SK-N-SH (cell line): ENCODE measurements at regions not wholly inside any gene's neighbourhood (a gene's known extent, or its start where the extent isn't known, plus 50 kb on each side); places are given as distances from the start of the nearest gene placed in this dataset.

Experiments used
- CTCF ChIA-PET: fragments of 300-600, 350-600 bp; formaldehyde crosslinking; extraction: SDS; loops from one replicate; lab custom pipeline; 2021; lab: Yijun Ruan, JAX
- POLR2A ChIA-PET: fragments of 350-600 bp; sonication (Branson Sonifier 250); formaldehyde crosslinking; extraction: SDS; loops from one replicate; lab custom pipeline; 2020; ENCODE audit warnings: antibody characterized with exemption, inconsistent platforms; lab: Yijun Ruan, JAX
- DNase-seq: peaks from one replicate; pipeline ENCODE4 v3.0.0; 2012
- H2AFZ ChIP-seq: fragments of 200-600 bp; sonication (generic); 2 replicates; pipeline ENCODE4 v1.8.1; 2016; ENCODE audit warnings: antibody characterized with exemption, mild to moderate bottlenecking, low read depth
- H3F3A ChIP-seq: fragments of 200-600 bp; sonication (generic); replicated peaks from 2 replicates; pipeline ENCODE3; 2016; ENCODE audit warnings: antibody characterized with exemption, mild to moderate bottlenecking; ENCODE audit not compliant: insufficient read depth
- H3K27ac ChIP-seq, 2 experiments: fragments of 200-500 bp in 1 of 2; fragments of 200-600 bp in 1 of 2; sonication (Bioruptor generic) in 1 of 2; sonication (generic), shearing (Covaris generic) in 1 of 2; 2 replicates each; pipeline versions ENCODE4 v1.5.1 to v1.6.1; 2014 to 2016; ENCODE audit warnings: low read depth in 2 of 2, inconsistent platforms in 1 of 2, low read length in 1 of 2, mild to moderate bottlenecking in 1 of 2, mixed read lengths in 1 of 2
- H3K27me3 ChIP-seq: fragments of 200-600 bp; sonication (generic), shearing (Covaris generic); 2 replicates; pipeline ENCODE4 v1.6.1; 2016; ENCODE audit warnings: mixed run types; ENCODE audit not compliant: insufficient read depth
- H3K36me3 ChIP-seq, 2 experiments: fragments of 200-500 bp in 1 of 2; fragments of 200-600 bp in 1 of 2; sonication (Bioruptor generic) in 1 of 2; sonication (generic) in 1 of 2; replicated peaks in 1 of 2; 2 replicates each; pipeline versions ENCODE3 to v1.5.1; 2014 to 2016; ENCODE audit warnings: low read length in 1 of 2, mild to moderate bottlenecking in 1 of 2; ENCODE audit not compliant: insufficient read depth in 2 of 2, control insufficient read depth in 1 of 2
- H3K4me1 ChIP-seq, 2 experiments: fragments of 200-500 bp in 1 of 2; fragments of 200-600 bp in 1 of 2; sonication (Bioruptor generic) in 1 of 2; sonication (generic), shearing (Covaris generic) in 1 of 2; 2 replicates each; pipeline versions ENCODE4 v1.5.1 to v1.6.1; 2014 to 2016; ENCODE audit warnings: low read depth in 1 of 2, low read length in 1 of 2, mixed run types in 1 of 2; ENCODE audit not compliant: insufficient read depth in 2 of 2, control insufficient read depth in 1 of 2
- H3K4me2 ChIP-seq: fragments of 200-600 bp; sonication (generic), shearing (Covaris generic); 2 replicates; pipeline ENCODE4 v1.6.1; 2017; ENCODE audit warnings: mixed run types
- H3K4me3 ChIP-seq, 2 experiments: fragments of 200-500 bp in 1 of 2; fragments of 200-600 bp in 1 of 2; sonication (Bioruptor generic) in 1 of 2; sonication (generic), shearing (Covaris generic) in 1 of 2; 2 replicates each; pipeline versions ENCODE4 v1.5.1 to v1.8.1; 2014 to 2016; ENCODE audit warnings: low read depth in 2 of 2, inconsistent platforms in 1 of 2, low read length in 1 of 2, mild to moderate bottlenecking in 1 of 2, mixed read lengths in 1 of 2, moderate library complexity in 1 of 2
- H3K79me2 ChIP-seq: fragments of 200-600 bp; sonication (generic); 2 replicates; pipeline ENCODE4 v1.8.1; 2017; ENCODE audit warnings: mild to moderate bottlenecking; ENCODE audit not compliant: insufficient read depth
- H3K9ac ChIP-seq: fragments of 200-600 bp; sonication (generic); 2 replicates; pipeline ENCODE4 v1.6.1; 2017; ENCODE audit warnings: mixed run types
- H3K9me2 ChIP-seq: fragments of 200-600 bp; sonication (generic); 2 replicates; pipeline ENCODE4 v1.6.1; 2017; ENCODE audit warnings: mixed run types
- H3K9me3 ChIP-seq: fragments of 200-600 bp; sonication (generic); 2 replicates; pipeline ENCODE4 v1.6.1; 2017; ENCODE audit warnings: mixed run types, mild to moderate bottlenecking, moderate library complexity
- H4K20me1 ChIP-seq: fragments of 200-600 bp; sonication (generic); 2 replicates; pipeline ENCODE4 v1.6.1; 2017; ENCODE audit warnings: mild to moderate bottlenecking, mixed run types; ENCODE audit not compliant: insufficient read depth
- FOSL2 ChIP-seq: IDR thresholded peaks from 2 replicates; pipeline ENCODE4 v1.4.0; 2012; ENCODE audit warnings: low read depth, mild to moderate bottlenecking, moderate library complexity, borderline replicate concordance
- FOXJ3 ChIP-seq: sonication (generic); formaldehyde crosslinking; IDR thresholded peaks from 2 replicates; pipeline ENCODE4 v1.5.1; 2020; ENCODE audit warnings: mild to moderate bottlenecking, missing genetic modification reagents
- GABPA ChIP-seq: IDR thresholded peaks from 2 replicates; pipeline ENCODE4 v1.4.0; 2012; ENCODE audit warnings: low read depth, mild to moderate bottlenecking
- GATA2 ChIP-seq: sonication (generic); formaldehyde crosslinking; IDR thresholded peaks from 2 replicates; pipeline ENCODE4 v1.5.0; 2020; ENCODE audit warnings: mild to moderate bottlenecking, missing genetic modification reagents
- IRF3 ChIP-seq: fragments of 150-350 bp; IDR thresholded peaks from 2 replicates; pipeline ENCODE4 v1.6.1; 2016; ENCODE audit warnings: mild to moderate bottlenecking, low read depth, low read length
- JUND ChIP-seq: IDR thresholded peaks from 2 replicates; pipeline ENCODE4 v1.4.0; 2012
- MXI1 ChIP-seq: IDR thresholded peaks from 2 replicates; pipeline ENCODE4 v1.6.1; 2012; ENCODE audit warnings: mild to moderate bottlenecking, low read depth, low read length, improper control_type of control experiment
- NFIC ChIP-seq: IDR thresholded peaks from 2 replicates; pipeline ENCODE4 v1.4.0; 2012; ENCODE audit warnings: borderline replicate concordance
- NRF1 ChIP-seq: IDR thresholded peaks from 2 replicates; pipeline ENCODE4 v1.6.1; 2012; ENCODE audit warnings: low read depth, mild to moderate bottlenecking, low read length
- SIN3A ChIP-seq: IDR thresholded peaks from 2 replicates; pipeline ENCODE4 v1.6.1; 2012; ENCODE audit warnings: low read depth, mild to moderate bottlenecking, low read length, moderate library complexity, borderline replicate concordance
- SMC3 ChIP-seq: IDR thresholded peaks from 2 replicates; pipeline ENCODE4 v1.6.1; 2012; ENCODE audit warnings: low read depth, low read length, improper control_type of control experiment
- TAF1 ChIP-seq: IDR thresholded peaks from 2 replicates; pipeline ENCODE4 v1.6.1; 2012; ENCODE audit warnings: low read depth, mild to moderate bottlenecking, low read length, moderate library complexity, borderline replicate concordance
- TEAD4 ChIP-seq: IDR thresholded peaks from 2 replicates; pipeline ENCODE4 v1.4.0; 2012; ENCODE audit warnings: mild to moderate bottlenecking, borderline replicate concordance; ENCODE audit not compliant: insufficient read depth
- USF1 ChIP-seq: IDR thresholded peaks from 2 replicates; pipeline ENCODE4 v1.4.0; 2012; ENCODE audit warnings: low read depth, borderline replicate concordance
- USF2 ChIP-seq: fragments of 150-350 bp; IDR thresholded peaks from 2 replicates; pipeline ENCODE4 v1.6.1; 2017; ENCODE audit warnings: antibody characterized with exemption, low read length, low read depth, borderline replicate concordance
- ZBTB33 ChIP-seq: IDR thresholded peaks from 2 replicates; pipeline ENCODE4 v1.4.0; 2012; ENCODE audit warnings: low read depth, borderline replicate concordance
- WGBS: methylation state at CpG from one replicate; pipeline ENCODE4 v1.1.6; 2017; ENCODE audit warnings: low lambda C conversion rate; 5-methylcytosine and 5-hydroxymethylcytosine counted together
- TF ChIP-seq, protein P1 (sequence below): IDR thresholded peaks from 2 replicates; pipeline ENCODE4 v1.4.0; 2012; ENCODE audit warnings: low read depth
- TF ChIP-seq, protein P2 (sequence below): fragments of 200-600 bp; sonication (generic); IDR thresholded peaks from 2 replicates; pipeline ENCODE4 v1.6.1; 2017; ENCODE audit warnings: antibody characterized with exemption, mild to moderate bottlenecking, moderate library complexity

- Histone ChIP-seq H3K9me3 (no peaks in the 10 kb centered on the region), H4K20me1 (no peaks in the 10 kb centered on the region), H3K9ac (no peak overlapping the region)
- TF ChIP-seq USF2 (no peak), TEAD4 (no peak), SMC3 (no peak), JUND (no peak), TAF1 (no peak), USF1 (no peak), IRF3 (no peak), GABPA (no peak)
- TF ChIP-seq, all 33 proteins: peak for 0
- DNase-seq: no peak
- no peaks in the 10 kb centered on the region for H3K79me2 ChIP-seq
- H3K9me2 ChIP-seq: no peaks in the 10 kb centered on the region
- ChIA-PET CTCF (interaction anchor here (0.9 to 1.3 kb wide), 2 partner anchors 14 to 27 kb away, joined by 3 to 4 read pairs; no protein-coding TSS in a partner anchor), POLR2A (no interaction called here)
- no peaks in the 10 kb centered on the region for H3F3A ChIP-seq
- peaks cover 2 to 15% of the 10 kb centered on the region in 2 experiments for H3K36me3 ChIP-seq
- H3K4me1 ChIP-seq: no peaks in the 10 kb centered on the region
- no peak overlapping the region for H3K27ac ChIP-seq
- no peak overlapping the region for H2AFZ ChIP-seq
- H3K27me3 ChIP-seq: no peaks in the 10 kb centered on the region
- 100% methylated on average over 2 of the region's 2 CpGs for WGBS
- no peak overlapping the region for H3K4me3 ChIP-seq
- H3K4me2 ChIP-seq: no peak overlapping the region
These were observed 437.9 kb downstream of the KLF12 start for GRCh38 chr13:73696271-73696670.

- H2AFZ ChIP-seq: no peak overlapping the region
- H3K27me3 ChIP-seq: no peaks in the 10 kb centered on the region
- no peak overlapping the region for H3K4me2 ChIP-seq
- H3K79me2 ChIP-seq: no peaks in the 10 kb centered on the region
- no peak overlapping the region for H3K27ac ChIP-seq
- ChIA-PET CTCF (interaction anchor here (0.9 to 1.3 kb wide), 2 partner anchors 15 to 26 kb away, joined by 3 to 4 read pairs; no protein-coding TSS in a partner anchor), POLR2A (no interaction called here)
- DNase-seq: no peak
- TF ChIP-seq FOSL2 (no peak), FOXJ3 (CRISPR knock-in tag) (no peak), NFIC (no peak), MXI1 (no peak), SIN3A (no peak), ZBTB33 (no peak), TEAD4 (no peak), GATA2 (CRISPR knock-in tag) (no peak), TAF1 (no peak), NRF1 (no peak)
- TF ChIP-seq, protein P1, sequence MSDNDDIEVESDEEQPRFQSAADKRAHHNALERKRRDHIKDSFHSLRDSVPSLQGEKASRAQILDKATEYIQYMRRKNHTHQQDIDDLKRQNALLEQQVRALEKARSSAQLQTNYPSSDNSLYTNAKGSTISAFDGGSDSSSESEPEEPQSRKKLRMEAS: no peak
- TF ChIP-seq, protein P2, sequence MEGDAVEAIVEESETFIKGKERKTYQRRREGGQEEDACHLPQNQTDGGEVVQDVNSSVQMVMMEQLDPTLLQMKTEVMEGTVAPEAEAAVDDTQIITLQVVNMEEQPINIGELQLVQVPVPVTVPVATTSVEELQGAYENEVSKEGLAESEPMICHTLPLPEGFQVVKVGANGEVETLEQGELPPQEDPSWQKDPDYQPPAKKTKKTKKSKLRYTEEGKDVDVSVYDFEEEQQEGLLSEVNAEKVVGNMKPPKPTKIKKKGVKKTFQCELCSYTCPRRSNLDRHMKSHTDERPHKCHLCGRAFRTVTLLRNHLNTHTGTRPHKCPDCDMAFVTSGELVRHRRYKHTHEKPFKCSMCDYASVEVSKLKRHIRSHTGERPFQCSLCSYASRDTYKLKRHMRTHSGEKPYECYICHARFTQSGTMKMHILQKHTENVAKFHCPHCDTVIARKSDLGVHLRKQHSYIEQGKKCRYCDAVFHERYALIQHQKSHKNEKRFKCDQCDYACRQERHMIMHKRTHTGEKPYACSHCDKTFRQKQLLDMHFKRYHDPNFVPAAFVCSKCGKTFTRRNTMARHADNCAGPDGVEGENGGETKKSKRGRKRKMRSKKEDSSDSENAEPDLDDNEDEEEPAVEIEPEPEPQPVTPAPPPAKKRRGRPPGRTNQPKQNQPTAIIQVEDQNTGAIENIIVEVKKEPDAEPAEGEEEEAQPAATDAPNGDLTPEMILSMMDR: no peak
- H3K4me1 ChIP-seq: no peaks in the 10 kb centered on the region
- no peaks in the 10 kb centered on the region for H3F3A ChIP-seq
- no peaks in the 10 kb centered on the region for H3K9me3 ChIP-seq
- no peaks in the 10 kb centered on the region for H4K20me1 ChIP-seq
- no peak overlapping the region for H3K9ac ChIP-seq
- WGBS: 98% methylated on average over 14 of the region's 14 CpGs
- peaks cover 0 to 18% of the 10 kb centered on the region in 2 experiments for H3K36me3 ChIP-seq
- no peak overlapping the region for H3K4me3 ChIP-seq
- no peaks in the 10 kb centered on the region for H3K9me2 ChIP-seq
These were observed 438.9 kb downstream of the KLF12 start for GRCh38 chr13:73695325-73695724.
